ENCODE measurements at regions not wholly inside any gene's neighbourhood (a gene's known extent, or its start where the extent isn't known, plus 50 kb on each side); places are given as distances from the start of the nearest gene placed in this dataset.
"Not testable (repeated sequence)": the region's sequence is repeated elsewhere in the genome, so short reads cannot be mapped to it uniquely, and the experiment has no call there.

- DNase-seq (no peak), ATAC-seq (no peak)
- no peaks in the 10 kb centered on the region for H3K9me3 Mint-ChIP-seq (ENCODE audit: insufficient read depth)
- H3K36me3 Mint-ChIP-seq (ENCODE audit: low read depth): no peaks in the 10 kb centered on the region
- no peak overlapping the region for H3K27ac Mint-ChIP-seq
- no peak overlapping the region for H3K4me3 Mint-ChIP-seq
- H3K4me1 Mint-ChIP-seq (ENCODE audit: low read depth): no peaks in the 10 kb centered on the region
- POLR2A ChIA-PET: no interaction called here
- no peaks in the 10 kb centered on the region for H3K27me3 Mint-ChIP-seq (ENCODE audit: low read depth)
- CTCF ChIA-PET: no interaction called here
Observed at GRCh38 chrX:34382416-34382815, 250.3 kb upstream of the FAM47A start.

DNA sequence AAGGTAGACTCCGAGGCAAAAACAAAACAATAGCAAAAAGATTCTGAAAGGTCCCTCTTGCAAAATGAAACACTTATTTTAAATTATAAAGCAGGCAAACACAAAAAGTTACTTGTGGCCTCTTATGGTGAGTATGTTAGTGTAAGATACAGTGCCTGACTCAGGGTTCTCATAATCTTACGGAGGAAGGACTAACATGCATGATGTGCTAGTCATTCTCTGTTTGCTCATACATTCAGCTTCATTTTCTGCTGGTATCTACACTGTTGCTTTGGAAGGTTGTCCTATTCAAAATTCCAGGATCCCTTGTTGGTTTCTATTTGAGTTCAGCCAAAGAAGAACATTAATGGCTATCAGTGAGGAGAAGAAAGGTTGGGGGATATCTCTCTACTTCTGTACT, 249.1 kb upstream of the FAM47A start:
- H3K36me3 Mint-ChIP-seq (ENCODE audit: low read depth): no peaks in the 10 kb centered on the region
- ChIA-PET POLR2A (no interaction called here), CTCF (no interaction called here)
- ATAC-seq (no peak), DNase-seq (no peak)
- H3K9me3 Mint-ChIP-seq (ENCODE audit: insufficient read depth): no peaks in the 10 kb centered on the region
- H3K4me1 Mint-ChIP-seq (ENCODE audit: low read depth): no peaks in the 10 kb centered on the region
- no peak overlapping the region for H3K27ac Mint-ChIP-seq
- no peak overlapping the region for H3K4me3 Mint-ChIP-seq
- no peaks in the 10 kb centered on the region for H3K27me3 Mint-ChIP-seq (ENCODE audit: low read depth)

DNA sequence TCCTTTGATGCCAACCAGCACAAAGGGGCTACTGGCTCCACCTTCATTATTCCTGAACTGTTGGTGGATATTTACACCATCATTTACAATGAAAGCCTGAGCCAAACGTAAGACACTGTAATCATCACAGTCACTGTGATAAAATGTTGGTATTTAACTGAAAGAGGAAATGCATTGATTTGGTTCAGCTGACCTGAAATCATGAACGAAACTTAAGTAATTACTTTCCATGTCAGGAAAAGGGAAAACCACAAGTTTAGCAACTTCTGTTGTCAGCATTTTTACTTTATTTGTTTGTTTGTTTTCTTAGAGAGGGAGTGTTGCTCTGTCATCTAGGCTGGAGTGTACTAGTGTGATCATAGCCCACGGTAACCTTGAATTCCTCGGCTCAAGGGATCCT, 247.8 kb upstream of the FAM47A start:
- CTCF ChIA-PET: no interaction called here
- no peaks in the 10 kb centered on the region for H3K36me3 Mint-ChIP-seq (ENCODE audit: low read depth)
- DNase-seq: no peak
- H3K4me3 Mint-ChIP-seq: no peak overlapping the region
- H3K9me3 Mint-ChIP-seq (ENCODE audit: insufficient read depth): no peaks in the 10 kb centered on the region
- POLR2A ChIA-PET: no interaction called here
- H3K4me1 Mint-ChIP-seq (ENCODE audit: low read depth): no peaks in the 10 kb centered on the region
- H3K27ac Mint-ChIP-seq: no peak overlapping the region
- no peaks in the 10 kb centered on the region for H3K27me3 Mint-ChIP-seq (ENCODE audit: low read depth)
- ATAC-seq: no peak

- H3K27me3 Mint-ChIP-seq (ENCODE audit: low read depth): no peaks in the 10 kb centered on the region
- no peaks in the 10 kb centered on the region for H3K4me1 Mint-ChIP-seq (ENCODE audit: low read depth)
- ChIA-PET POLR2A (no interaction called here), CTCF (no interaction called here)
- no peak overlapping the region for H3K27ac Mint-ChIP-seq
- no peak overlapping the region for H3K4me3 Mint-ChIP-seq
- no peaks in the 10 kb centered on the region for H3K9me3 Mint-ChIP-seq (ENCODE audit: insufficient read depth)
- ATAC-seq (no peak), DNase-seq (no peak)
- H3K36me3 Mint-ChIP-seq (ENCODE audit: low read depth): no peaks in the 10 kb centered on the region
Observed at GRCh38 chrX:34377645-34378044, 245.5 kb upstream of the FAM47A start.

DNA sequence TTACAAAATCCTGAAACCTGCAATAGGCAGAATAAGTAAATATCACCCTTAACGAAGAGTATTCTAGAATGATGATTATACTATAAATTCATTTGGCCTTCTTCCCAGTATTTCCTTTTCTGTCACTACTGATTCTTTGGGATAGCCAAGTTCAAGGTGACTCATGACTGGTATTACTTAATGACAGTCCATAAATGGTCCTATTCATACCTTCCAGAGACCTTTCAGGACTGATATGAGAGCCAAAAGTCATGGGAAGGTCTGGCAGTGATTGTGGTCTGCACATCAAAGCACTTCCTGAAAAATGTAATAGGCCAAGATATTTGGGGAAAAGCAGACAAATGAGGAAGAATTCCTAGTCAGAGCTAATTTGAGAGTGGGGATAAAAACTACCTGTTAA, 239.6 kb upstream of the FAM47A start:
- ChIA-PET POLR2A (no interaction called here), CTCF (no interaction called here)
- H3K27ac Mint-ChIP-seq: no peak overlapping the region

GRCh38 chrX:34365471-34365870, 233.4 kb upstream of the FAM47A start:
- Mint-ChIP-seq H3K36me3 (ENCODE audit: low read depth) (no peaks in the 10 kb centered on the region), H3K4me3 (no peak overlapping the region), H3K27ac (no peak overlapping the region), H3K4me1 (ENCODE audit: low read depth) (no peaks in the 10 kb centered on the region), H3K27me3 (ENCODE audit: low read depth) (no peaks in the 10 kb centered on the region), H3K9me3 (ENCODE audit: insufficient read depth) (no peaks in the 10 kb centered on the region)
- CTCF ChIA-PET: no interaction called here
- POLR2A ChIA-PET: no interaction called here
- ATAC-seq (no peak), DNase-seq (no peak)

More for the DNA sequence above, 239.6 kb upstream of the FAM47A start:
- no peaks in the 10 kb centered on the region for H3K9me3 Mint-ChIP-seq (ENCODE audit: insufficient read depth)
- H3K36me3 Mint-ChIP-seq (ENCODE audit: low read depth): no peaks in the 10 kb centered on the region
- H3K4me1 Mint-ChIP-seq (ENCODE audit: low read depth): no peaks in the 10 kb centered on the region
- no peaks in the 10 kb centered on the region for H3K27me3 Mint-ChIP-seq (ENCODE audit: low read depth)
- ATAC-seq (no peak), DNase-seq (no peak)
- no peak overlapping the region for H3K4me3 Mint-ChIP-seq

DNA sequence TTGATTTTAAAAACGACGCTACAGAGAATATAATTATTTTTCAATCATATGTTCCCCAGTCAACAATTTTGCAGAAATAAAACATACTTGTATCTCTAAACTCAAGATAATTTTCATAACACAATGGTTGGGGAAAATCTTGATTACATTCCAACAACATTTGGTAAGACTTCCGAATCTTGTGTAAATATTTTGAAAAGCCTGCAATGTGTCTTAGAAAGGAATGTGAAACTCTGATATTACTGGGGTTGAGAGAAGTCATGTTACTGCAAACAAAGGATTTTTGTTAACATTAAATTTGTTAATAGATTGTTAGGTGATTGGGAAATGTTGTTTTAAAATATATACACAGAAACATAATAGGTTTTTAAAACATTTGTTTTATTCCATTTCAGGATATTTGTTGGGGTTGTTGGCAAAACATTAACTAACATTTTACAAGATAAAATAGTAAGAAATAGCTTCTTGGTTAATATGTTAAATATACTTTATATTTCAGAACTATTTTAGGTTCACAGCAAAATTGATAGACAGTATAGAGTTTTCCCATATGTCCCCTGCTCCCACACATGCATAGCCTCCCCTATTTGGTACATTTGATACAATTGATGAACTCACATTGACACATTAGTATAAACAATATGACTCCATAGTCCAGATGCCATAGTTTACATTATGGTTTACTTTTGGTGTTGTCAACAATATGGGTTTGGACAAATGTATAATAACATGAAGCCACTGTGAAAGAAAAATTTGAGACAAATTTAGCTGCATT, 218.6 kb upstream of the FAM47A start:
- ATAC-seq (no peak), DNase-seq (no peak)
- H3K4me3 Mint-ChIP-seq: no peak overlapping the region
- no peak overlapping the region for H3K27ac Mint-ChIP-seq
- POLR2A ChIA-PET: no interaction called here
- H3K4me1 Mint-ChIP-seq (ENCODE audit: low read depth): no peaks in the 10 kb centered on the region
- no peaks in the 10 kb centered on the region for H3K9me3 Mint-ChIP-seq (ENCODE audit: insufficient read depth)
- H3K36me3 Mint-ChIP-seq (ENCODE audit: low read depth): no peaks in the 10 kb centered on the region
- CTCF ChIA-PET: no interaction called here
- no peaks in the 10 kb centered on the region for H3K27me3 Mint-ChIP-seq (ENCODE audit: low read depth)

DNA sequence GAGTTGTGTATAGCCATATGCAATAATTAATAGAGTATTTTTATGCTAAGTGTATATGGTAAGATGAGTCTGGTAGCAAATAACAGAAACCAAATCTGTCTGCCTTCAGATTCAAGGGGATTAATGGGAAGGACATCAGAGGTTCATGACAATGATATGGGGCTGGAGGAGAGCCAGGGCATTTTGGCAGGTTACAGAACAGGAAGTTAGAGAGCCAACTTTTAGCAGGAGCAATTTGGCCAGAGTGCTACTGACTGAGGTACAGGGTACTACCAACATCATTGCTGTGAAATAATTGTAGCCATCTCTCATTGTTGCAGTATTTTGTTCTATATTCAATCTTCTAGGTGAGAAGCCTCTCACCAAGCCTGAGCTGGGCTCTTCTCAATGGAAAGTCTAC, 210.9 kb upstream of the FAM47A start:
- ATAC-seq: no peak
- Mint-ChIP-seq H3K4me3 (no peak overlapping the region), H3K4me1 (ENCODE audit: low read depth) (no peaks in the 10 kb centered on the region), H3K27ac (no peak overlapping the region), H3K36me3 (ENCODE audit: low read depth) (no peaks in the 10 kb centered on the region), H3K9me3 (ENCODE audit: insufficient read depth) (no peaks in the 10 kb centered on the region), H3K27me3 (ENCODE audit: low read depth) (no peaks in the 10 kb centered on the region)
- POLR2A ChIA-PET: no interaction called here
- no peak for DNase-seq
- CTCF ChIA-PET: no interaction called here

GRCh38 chrX:34341814-34342213, 209.7 kb upstream of the FAM47A start:
- CTCF ChIA-PET: no interaction called here
- no peak overlapping the region for H3K27ac Mint-ChIP-seq
- DNase-seq (no peak), ATAC-seq (no peak)
- no peaks in the 10 kb centered on the region for H3K36me3 Mint-ChIP-seq (ENCODE audit: low read depth)
- no peaks in the 10 kb centered on the region for H3K27me3 Mint-ChIP-seq (ENCODE audit: low read depth)
- H3K4me3 Mint-ChIP-seq: no peak overlapping the region
- POLR2A ChIA-PET: no interaction called here
- no peaks in the 10 kb centered on the region for H3K9me3 Mint-ChIP-seq (ENCODE audit: insufficient read depth)
- no peaks in the 10 kb centered on the region for H3K4me1 Mint-ChIP-seq (ENCODE audit: low read depth)

DNA sequence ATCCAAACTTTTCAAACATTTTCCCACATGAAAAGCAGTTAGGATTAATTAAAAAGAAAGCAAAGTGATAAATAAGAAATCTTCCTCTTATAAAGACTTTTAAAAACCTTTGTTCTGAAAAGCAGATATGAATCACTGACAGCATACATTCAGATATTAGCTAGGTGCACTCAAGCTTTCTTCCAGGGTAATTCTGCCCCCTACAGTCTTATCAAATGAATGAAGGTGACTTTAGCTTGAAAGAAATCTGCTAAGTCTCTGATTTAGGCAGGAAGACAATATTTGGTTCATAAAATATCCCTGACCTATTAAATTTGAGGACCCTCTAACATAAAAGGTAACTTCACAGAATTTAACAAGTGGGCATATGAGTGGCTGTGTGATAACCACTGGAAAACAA, 209.1 kb upstream of the FAM47A start:
- H3K36me3 Mint-ChIP-seq (ENCODE audit: low read depth): no peaks in the 10 kb centered on the region
- no peaks in the 10 kb centered on the region for H3K9me3 Mint-ChIP-seq (ENCODE audit: insufficient read depth)
- DNase-seq (no peak), ATAC-seq (no peak)
- H3K27ac Mint-ChIP-seq: no peak overlapping the region
- H3K27me3 Mint-ChIP-seq (ENCODE audit: low read depth): no peaks in the 10 kb centered on the region
- H3K4me1 Mint-ChIP-seq (ENCODE audit: low read depth): no peaks in the 10 kb centered on the region
- H3K4me3 Mint-ChIP-seq: no peak overlapping the region
- POLR2A ChIA-PET: no interaction called here
- CTCF ChIA-PET: no interaction called here

- Mint-ChIP-seq H3K27ac (no peak overlapping the region), H3K4me3 (no peak overlapping the region), H3K4me1 (ENCODE audit: low read depth) (no peaks in the 10 kb centered on the region), H3K27me3 (ENCODE audit: low read depth) (no peaks in the 10 kb centered on the region), H3K9me3 (ENCODE audit: insufficient read depth) (no peaks in the 10 kb centered on the region), H3K36me3 (ENCODE audit: low read depth) (no peaks in the 10 kb centered on the region)
- DNase-seq (no peak), ATAC-seq (no peak)
- CTCF ChIA-PET: no interaction called here
- POLR2A ChIA-PET: no interaction called here
Observed at GRCh38 chrX:34338046-34338445, 205.9 kb upstream of the FAM47A start.

DNA sequence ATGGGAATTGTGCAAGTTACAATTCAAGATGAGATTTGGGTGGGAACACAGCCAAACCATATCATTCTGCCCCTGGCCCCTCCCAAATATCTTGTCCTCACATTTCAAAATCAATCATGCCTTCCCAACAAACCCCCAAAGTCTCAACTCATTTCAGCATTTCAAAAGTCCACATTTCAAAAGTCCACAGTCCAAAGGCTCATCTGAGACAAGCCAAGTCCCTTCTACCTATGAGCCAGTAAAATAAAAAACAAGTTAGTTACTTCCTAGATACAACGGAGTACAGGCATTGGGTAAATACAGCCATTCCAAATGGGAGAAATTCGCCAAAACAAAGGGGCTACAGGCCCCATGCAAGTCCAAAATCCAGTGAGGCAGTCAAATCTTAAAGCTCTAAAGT, 203.3 kb upstream of the FAM47A start:
- H3K27me3 Mint-ChIP-seq (ENCODE audit: low read depth); H3K9me3 Mint-ChIP-seq (ENCODE audit: insufficient read depth); H3K36me3 Mint-ChIP-seq (ENCODE audit: low read depth); DNase-seq; POLR2A ChIA-PET; H3K4me3 Mint-ChIP-seq; CTCF ChIA-PET; ATAC-seq; H3K27ac Mint-ChIP-seq; H3K4me1 Mint-ChIP-seq (ENCODE audit: low read depth): not testable (repeated sequence)

GRCh38 chrX:34332334-34332733, 200.2 kb upstream of the FAM47A start:
- DNase-seq (no peak), ATAC-seq (no peak)
- Mint-ChIP-seq H3K9me3 (ENCODE audit: insufficient read depth) (no peaks in the 10 kb centered on the region), H3K36me3 (ENCODE audit: low read depth) (no peaks in the 10 kb centered on the region), H3K4me1 (ENCODE audit: low read depth) (no peaks in the 10 kb centered on the region), H3K27ac (no peak overlapping the region), H3K27me3 (ENCODE audit: low read depth) (no peaks in the 10 kb centered on the region), H3K4me3 (no peak overlapping the region)
- CTCF ChIA-PET: no interaction called here
- POLR2A ChIA-PET: no interaction called here

Data from activated CD8-positive, alpha-beta T cell treated with anti-CD3 and anti-CD28 coated beads, Interleukin-2, amount 10 ng/mL, durations not matched to agents 7 days and 5 days (primary cell).